ENCODE measurements at regions not wholly inside any gene's neighbourhood (a gene's known extent, or its start where the extent isn't known, plus 50 kb on each side); places are given as distances from the start of the nearest gene placed in this dataset.

DNA sequence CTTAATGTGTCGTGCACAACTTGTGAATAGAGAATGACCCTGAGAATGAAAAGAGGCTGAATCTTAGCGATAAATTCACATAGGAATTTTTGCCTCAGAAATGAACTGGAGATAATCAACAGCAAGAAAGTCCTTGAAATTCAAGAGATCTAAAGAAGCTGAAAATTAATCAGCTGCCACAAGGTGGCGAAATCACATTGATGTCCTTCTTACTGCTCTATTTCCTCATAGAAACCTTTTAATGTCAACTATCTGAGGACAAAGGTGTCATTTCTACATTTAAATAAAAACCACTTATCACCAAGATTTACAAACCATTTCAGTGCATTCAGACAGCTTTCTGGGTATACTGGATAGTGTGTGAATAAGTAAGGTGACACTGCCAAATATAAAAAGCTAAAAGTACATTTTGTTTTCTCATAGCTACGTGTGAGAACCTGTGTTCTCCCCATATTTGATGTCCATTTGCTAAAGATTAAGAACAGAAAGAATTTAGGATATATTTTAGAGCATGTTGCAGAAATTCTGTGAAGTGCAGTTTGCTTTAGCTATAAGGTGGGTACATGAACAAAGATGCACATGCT lies 485.3 kb upstream of the PTBP2 start:
- H3K27me3 Mint-ChIP-seq (ENCODE audit: low read depth in 3 of 3): peaks cover 0 to 3% (median 1%) of the 10 kb centered on the region in 3 donors
- TF ChIP-seq CTCF (IDR thresholded peaks at IDR 0.05): peak; percentile 58
- Histone ChIP-seq H3K4me1 (ENCODE audit: control insufficient read depth in 1 of 2, insufficient read depth in 2 of 2, low read length in 2 of 2) (no peaks in the 10 kb centered on the region), H3K4me2 (replicated peaks; ENCODE audit: extremely low read depth, low read length, poor library complexity, severe bottlenecking) (no peak overlapping the region), H3K4me3 (replicated peaks in 1 of 3; ENCODE audit: low read depth in 2 of 3, low read length in 3 of 3) (no peak overlapping the region), H3K9me3 (replicated peaks in 1 of 2; ENCODE audit: control insufficient read depth in 1 of 2, insufficient read depth in 1 of 2, low read length in 2 of 2) (no peaks in the 10 kb centered on the region), H3K27ac (ENCODE audit: low read depth in 1 of 2, low read length in 2 of 2) (no peak overlapping the region), H4K20me1 (ENCODE audit: insufficient read depth, low read length) (no peaks in the 10 kb centered on the region), H3K27me3 (ENCODE audit: control insufficient read depth in 2 of 2, insufficient read depth in 2 of 2, low read length in 2 of 2) (no peaks in the 10 kb centered on the region), H3K36me3 (replicated peaks in 1 of 2; ENCODE audit: control insufficient read depth in 1 of 2, insufficient read depth in 2 of 2, low read length in 2 of 2) (no peaks in the 10 kb centered on the region), H3K79me2 (ENCODE audit: insufficient read depth, low read length) (no peaks in the 10 kb centered on the region), H3K9ac (ENCODE audit: insufficient read depth, low read length, poor library complexity, severe bottlenecking) (no peak overlapping the region), H2AFZ (ENCODE audit: insufficient read depth, low read depth, low read length, poor library complexity, severe bottlenecking) (no peak overlapping the region)
- 83% methylated on average over 1 of the region's 4 CpGs for WGBS (ENCODE audit: insufficient coverage)
- no peak overlapping the region for H3K4me3 Mint-ChIP-seq
- intact Hi-C loops (cut with micrococcal nuclease): loop anchor here (5.0 to 10.0 kb wide), 2 partner anchors 606 to 609 kb away; no protein-coding TSS in a partner anchor
- peak; percentile 7 to 35 (median 17) for DNase-seq
- no peaks in the 10 kb centered on the region for H3K4me1 Mint-ChIP-seq
- H3K36me3 Mint-ChIP-seq: no peaks in the 10 kb centered on the region
- H3K27ac Mint-ChIP-seq: no peak overlapping the region
- no peaks in the 10 kb centered on the region for H3K9me3 Mint-ChIP-seq

DNA sequence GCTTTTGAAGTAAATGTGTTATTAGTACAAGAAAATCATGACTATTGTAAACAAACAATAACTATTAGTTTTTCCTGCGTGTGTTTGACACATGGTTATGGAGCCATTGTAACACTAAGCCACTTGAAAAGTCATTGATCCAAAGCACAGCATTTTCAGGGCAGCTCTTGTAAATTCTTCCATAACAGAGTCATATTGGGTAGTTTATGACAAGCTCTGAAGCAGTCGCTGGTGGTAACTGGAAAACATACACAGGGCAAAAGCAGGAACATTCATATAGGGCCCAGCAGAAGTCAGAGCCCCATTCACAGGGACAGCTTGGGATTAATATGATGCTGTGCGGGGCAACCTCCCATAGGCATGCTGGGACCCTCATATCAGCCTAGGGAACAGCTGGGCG lies 483.2 kb upstream of the PTBP2 start:
- Histone ChIP-seq H3K4me2 (replicated peaks; ENCODE audit: extremely low read depth, low read length, poor library complexity, severe bottlenecking) (no peak overlapping the region), H4K20me1 (ENCODE audit: insufficient read depth, low read length) (no peaks in the 10 kb centered on the region), H3K27ac (ENCODE audit: low read depth in 1 of 2, low read length in 2 of 2) (no peak overlapping the region), H3K36me3 (replicated peaks in 1 of 2; ENCODE audit: control insufficient read depth in 1 of 2, insufficient read depth in 2 of 2, low read length in 2 of 2) (no peaks in the 10 kb centered on the region), H3K9me3 (replicated peaks in 1 of 2; ENCODE audit: control insufficient read depth in 1 of 2, insufficient read depth in 1 of 2, low read length in 2 of 2) (no peaks in the 10 kb centered on the region), H3K4me3 (replicated peaks in 1 of 3; ENCODE audit: low read depth in 2 of 3, low read length in 3 of 3) (no peak overlapping the region), H3K79me2 (ENCODE audit: insufficient read depth, low read length) (no peaks in the 10 kb centered on the region), H2AFZ (ENCODE audit: insufficient read depth, low read depth, low read length, poor library complexity, severe bottlenecking) (no peak overlapping the region), H3K9ac (ENCODE audit: insufficient read depth, low read length, poor library complexity, severe bottlenecking) (no peak overlapping the region), H3K27me3 (ENCODE audit: control insufficient read depth in 2 of 2, insufficient read depth in 2 of 2, low read length in 2 of 2) (no peaks in the 10 kb centered on the region), H3K4me1 (ENCODE audit: control insufficient read depth in 1 of 2, insufficient read depth in 2 of 2, low read length in 2 of 2) (no peaks in the 10 kb centered on the region)
- Mint-ChIP-seq H3K27ac (no peak overlapping the region), H3K36me3 (no peaks in the 10 kb centered on the region), H3K9me3 (peaks cover 0 to 4% (median 0%) of the 10 kb centered on the region in 7 donors), H3K27me3 (ENCODE audit: low read depth in 3 of 3) (peaks cover 0 to 3% (median 1%) of the 10 kb centered on the region in 3 donors), H3K4me1 (no peaks in the 10 kb centered on the region), H3K4me3 (no peak overlapping the region)
- DNase-seq: no peak
- intact Hi-C loops (cut with micrococcal nuclease): loop anchor here (5.0 to 10.0 kb wide), 2 partner anchors 604 to 606 kb away; no protein-coding TSS in a partner anchor
- 88% methylated on average over 3 of the region's 4 CpGs for WGBS (ENCODE audit: insufficient coverage)
- no peak for TF ChIP-seq CTCF (IDR thresholded peaks at IDR 0.05)

Data from CD14-positive monocyte (primary cell).